Spleen (tissue), 11 donors: ENCODE measurements at regions not wholly inside any gene's neighbourhood (a gene's known extent, or its start where the extent isn't known, plus 50 kb on each side); places are given as distances from the start of the nearest gene placed in this dataset.

Experiments
- DNase-seq: peaks from one replicate; pipeline ENCODE4 v3.0.0-alpha.2; 2020
- H3K27ac ChIP-seq, 8 donors: fragments of 200-600 bp; sonication (generic) in 7 of 8; 1 replicate in 4 of 8; 2 replicates in 4 of 8; pipeline versions ENCODE4 v1.5.0 to v1.8.0; 2016 to 2021; ENCODE audit warnings: inconsistent platforms in 4 of 8, mild to moderate bottlenecking in 4 of 8, moderate library complexity in 1 of 8
- H3K27me3 ChIP-seq, 7 donors: fragments of 200-600 bp; sonication (generic) in 6 of 7; replicated peaks in 1 of 7; 1 replicate in 4 of 7; 2 replicates in 3 of 7; pipeline versions ENCODE4 v1.5.0 to v1.8.0; 2016 to 2021; ENCODE audit warnings: inconsistent platforms in 3 of 7, mild to moderate bottlenecking in 1 of 7
- H3K36me3 ChIP-seq, 6 donors: fragments of 200-600 bp; sonication (generic) in 5 of 6; 1 replicate in 4 of 6; 2 replicates in 2 of 6; pipeline versions ENCODE4 v1.5.0 to v1.8.0; 2016 to 2021; ENCODE audit warnings: inconsistent platforms in 2 of 6
- H3K4me1 ChIP-seq, 6 donors: fragments of 200-600 bp; sonication (generic) in 5 of 6; 1 replicate in 3 of 6; 2 replicates in 3 of 6; pipeline versions ENCODE4 v1.5.0 to v1.8.0; 2016 to 2021; ENCODE audit warnings: inconsistent platforms in 3 of 6
- H3K4me3 ChIP-seq, 8 donors: fragments of 200-600 bp; sonication (generic) in 7 of 8; 1 replicate in 4 of 8; 2 replicates in 4 of 8; pipeline versions ENCODE4 v1.5.0 to v1.8.0; 2016 to 2021; ENCODE audit warnings: inconsistent platforms in 4 of 8, mild to moderate bottlenecking in 4 of 8, moderate library complexity in 2 of 8
- H3K9me3 ChIP-seq, 8 donors: fragments of 200-600 bp; sonication (generic) in 7 of 8; 1 replicate in 4 of 8; 2 replicates in 4 of 8; pipeline versions ENCODE4 v1.5.0 to v1.8.0; 2016 to 2021; ENCODE audit warnings: inconsistent platforms in 4 of 8
- POLR2A ChIP-seq, 3 donors: fragments of 450-650 bp; IDR thresholded peaks; one replicate each; pipeline ENCODE4 v1.5.1; 2017; ENCODE audit warnings: antibody characterized with exemption in 3 of 3, mild to moderate bottlenecking in 1 of 3
- POLR2AphosphoS5 ChIP-seq, 3 donors: sonication (generic); formaldehyde crosslinking; IDR thresholded peaks; one replicate each; pipeline ENCODE4 v1.5.1; 2017; ENCODE audit warnings: antibody characterized with exemption in 3 of 3
- whole genome bisulfite sequencing, 5 donors: extraction: QIAGEN DNeasy Blood & Tissue Kit in 3 of 5; methylation state at CpG; one replicate each; pipeline versions ENCODE4 v1.1.5 to v1.1.7; 2013 to 2018; 5-methylcytosine and 5-hydroxymethylcytosine counted together
- intact Hi-C: fragments of 100-400 bp; cut with DNase I; formaldehyde crosslinking; loops from one replicate; pipeline ENCODE4 v1.15.0; 2023; ENCODE audit warnings: low total_unique reads
- TF ChIP-seq, protein P1 (sequence below), 11 experiments: fragments of 200-600 bp in 7 of 11; fragments of 450-650 bp in 4 of 11; sonication (generic) in 4 of 11; IDR thresholded peaks in 8 of 11; conservative IDR thresholded peaks in 3 of 11; 1 replicate in 7 of 11; 2 replicates in 4 of 11; pipeline versions ENCODE4 v1.4.0 to v1.8.0; 2016 to 2021; ENCODE audit warnings: antibody characterized with exemption in 11 of 11, inconsistent platforms in 4 of 11, mild to moderate bottlenecking in 1 of 11
- donor health status: healthy with polysubstance abuse.
- donor health status: DM: no; HTN: no; CAD: no; lungs with moderate emphysema.
- donor health status: DM: no; HTN: no; CAD: no.
- donor health status: Bipolar disorder and iron deficiency.
- donor health status: healthy.
- donor health status: DM: no; HTN: no; CAD: no.
- donor health status: DM: yes; HTN: yes; CAD: no.

DNA sequence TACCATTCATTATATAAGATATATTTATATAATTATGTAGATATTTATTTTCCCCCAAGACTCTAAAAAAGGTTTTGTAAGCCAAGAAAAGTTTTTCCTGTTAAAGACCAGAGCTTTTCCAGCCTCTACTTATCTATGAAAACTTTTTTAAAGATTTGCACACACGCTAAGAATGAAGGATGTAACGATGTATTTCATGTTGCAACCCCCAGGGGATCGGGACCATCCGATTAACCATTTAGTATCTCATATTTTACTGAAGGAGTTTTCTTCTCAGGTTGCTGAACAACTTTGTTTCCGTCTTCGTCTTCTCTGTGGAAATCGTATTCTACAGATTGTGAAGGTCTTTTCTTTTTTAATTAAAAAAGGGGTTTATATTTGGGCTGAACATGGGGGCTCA is 70.0 kb upstream of the SASH1 start:
- no peak for DNase-seq
- H3K27ac ChIP-seq: no peak overlapping the region
- no peak for TF ChIP-seq POLR2AphosphoS5 (IDR thresholded peaks at IDR 0.05)
- TF ChIP-seq POLR2A (IDR thresholded peaks at IDR 0.05): no peak
- TF ChIP-seq, protein P1, sequence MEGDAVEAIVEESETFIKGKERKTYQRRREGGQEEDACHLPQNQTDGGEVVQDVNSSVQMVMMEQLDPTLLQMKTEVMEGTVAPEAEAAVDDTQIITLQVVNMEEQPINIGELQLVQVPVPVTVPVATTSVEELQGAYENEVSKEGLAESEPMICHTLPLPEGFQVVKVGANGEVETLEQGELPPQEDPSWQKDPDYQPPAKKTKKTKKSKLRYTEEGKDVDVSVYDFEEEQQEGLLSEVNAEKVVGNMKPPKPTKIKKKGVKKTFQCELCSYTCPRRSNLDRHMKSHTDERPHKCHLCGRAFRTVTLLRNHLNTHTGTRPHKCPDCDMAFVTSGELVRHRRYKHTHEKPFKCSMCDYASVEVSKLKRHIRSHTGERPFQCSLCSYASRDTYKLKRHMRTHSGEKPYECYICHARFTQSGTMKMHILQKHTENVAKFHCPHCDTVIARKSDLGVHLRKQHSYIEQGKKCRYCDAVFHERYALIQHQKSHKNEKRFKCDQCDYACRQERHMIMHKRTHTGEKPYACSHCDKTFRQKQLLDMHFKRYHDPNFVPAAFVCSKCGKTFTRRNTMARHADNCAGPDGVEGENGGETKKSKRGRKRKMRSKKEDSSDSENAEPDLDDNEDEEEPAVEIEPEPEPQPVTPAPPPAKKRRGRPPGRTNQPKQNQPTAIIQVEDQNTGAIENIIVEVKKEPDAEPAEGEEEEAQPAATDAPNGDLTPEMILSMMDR (IDR thresholded peaks at IDR 0.05 in 8 of 11, conservative IDR thresholded peaks at IDR 0.05 in 3 of 11): no peak
- no peaks in the 10 kb centered on the region for H3K36me3 ChIP-seq
- H3K4me1 ChIP-seq: no peaks in the 10 kb centered on the region
- H3K9me3 ChIP-seq: no peaks in the 10 kb centered on the region
- H3K27me3 ChIP-seq: no peaks in the 10 kb centered on the region
- WGBS, 5 donors: 79 to 93% (median 86%) methylated on average over 7 of the region's 7 CpGs
- intact Hi-C loops: no loop called here
- no peak overlapping the region for H3K4me3 ChIP-seq

DNA sequence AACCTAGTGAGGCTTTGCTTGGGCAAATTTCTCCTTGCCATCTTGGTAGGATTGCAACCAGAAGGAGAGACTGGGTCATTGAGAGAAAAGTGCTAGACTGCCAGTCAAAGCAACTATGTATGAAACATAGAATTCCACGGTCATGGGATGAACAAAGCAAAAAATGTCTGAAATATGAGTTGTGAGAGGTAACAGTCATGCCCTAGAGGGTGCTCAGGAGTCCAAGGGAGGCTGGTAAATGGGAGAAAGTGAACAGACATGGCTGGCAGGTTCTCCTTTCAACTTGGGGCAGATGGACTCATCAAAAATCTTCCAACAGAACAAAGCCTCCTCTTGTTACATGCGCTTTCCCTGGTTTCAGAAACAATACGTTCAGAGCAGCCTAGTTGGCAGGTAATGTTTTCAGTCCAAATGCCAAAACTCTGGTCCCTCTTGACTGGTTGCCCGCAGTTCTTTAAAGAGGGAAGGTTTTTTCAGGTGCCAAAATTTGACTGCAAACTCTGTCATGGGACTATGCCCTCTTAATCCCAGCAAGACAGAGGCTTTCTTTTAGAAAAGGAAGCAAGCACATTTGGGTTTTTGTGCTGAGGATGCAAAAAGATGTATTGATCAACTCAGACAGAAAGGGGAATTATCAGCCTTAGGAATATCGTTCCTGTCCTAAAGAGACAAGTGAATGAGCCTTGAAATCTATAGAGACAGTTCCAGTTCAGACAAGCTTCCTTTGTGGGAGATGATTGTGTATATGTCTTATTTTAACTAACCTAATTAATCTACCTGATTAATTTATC is 68.5 kb upstream of the SASH1 start:
- 85 to 92% (median 86%) methylated on average over 5 of the region's 5 CpGs for WGBS, 5 donors
- no peak for TF ChIP-seq POLR2A (IDR thresholded peaks at IDR 0.05)

DNA sequence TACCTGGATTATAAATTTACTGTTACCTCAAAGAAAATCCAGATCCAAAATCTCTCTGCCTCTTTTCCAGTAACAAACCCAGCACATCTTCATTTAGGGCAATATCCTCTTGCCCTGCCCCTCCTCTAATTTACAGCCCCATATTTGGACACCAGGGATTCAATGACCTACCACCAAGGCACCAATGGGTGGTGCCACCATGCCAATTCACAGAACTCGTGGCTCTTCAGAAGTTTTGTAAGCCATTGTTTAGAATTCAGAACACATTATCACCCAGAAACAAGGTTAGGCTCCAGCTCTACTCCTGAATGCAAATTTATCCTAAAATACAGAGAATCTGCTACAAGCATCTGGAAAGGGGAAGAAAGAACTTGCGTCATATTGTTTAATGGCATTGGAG is 67.8 kb upstream of the SASH1 start:
- no peaks in the 10 kb centered on the region for H3K36me3 ChIP-seq
- no peak for DNase-seq
- 73 to 78% (median 76%) methylated on average over 2 of the region's 2 CpGs for WGBS, 5 donors
- TF ChIP-seq, protein P1 (IDR thresholded peaks at IDR 0.05 in 8 of 11, conservative IDR thresholded peaks at IDR 0.05 in 3 of 11): no peak
- TF ChIP-seq POLR2AphosphoS5 (IDR thresholded peaks at IDR 0.05) (no peak), POLR2A (IDR thresholded peaks at IDR 0.05) (no peak)
- intact Hi-C loops: no loop called here
- no peak overlapping the region for H3K27ac ChIP-seq
- no peaks in the 10 kb centered on the region for H3K4me1 ChIP-seq
- H3K9me3 ChIP-seq: no peaks in the 10 kb centered on the region
- H3K4me3 ChIP-seq: no peak overlapping the region
- H3K27me3 ChIP-seq: no peaks in the 10 kb centered on the region

More for the DNA sequence above, 68.5 kb upstream of the SASH1 start:
- no peak overlapping the region for H3K4me3 ChIP-seq
- H3K27ac ChIP-seq: no peak overlapping the region
- H3K27me3 ChIP-seq: no peaks in the 10 kb centered on the region
- no peaks in the 10 kb centered on the region for H3K9me3 ChIP-seq
- no peaks in the 10 kb centered on the region for H3K36me3 ChIP-seq
- no peak for DNase-seq
- intact Hi-C loops: no loop called here
- H3K4me1 ChIP-seq: no peaks in the 10 kb centered on the region

DNA sequence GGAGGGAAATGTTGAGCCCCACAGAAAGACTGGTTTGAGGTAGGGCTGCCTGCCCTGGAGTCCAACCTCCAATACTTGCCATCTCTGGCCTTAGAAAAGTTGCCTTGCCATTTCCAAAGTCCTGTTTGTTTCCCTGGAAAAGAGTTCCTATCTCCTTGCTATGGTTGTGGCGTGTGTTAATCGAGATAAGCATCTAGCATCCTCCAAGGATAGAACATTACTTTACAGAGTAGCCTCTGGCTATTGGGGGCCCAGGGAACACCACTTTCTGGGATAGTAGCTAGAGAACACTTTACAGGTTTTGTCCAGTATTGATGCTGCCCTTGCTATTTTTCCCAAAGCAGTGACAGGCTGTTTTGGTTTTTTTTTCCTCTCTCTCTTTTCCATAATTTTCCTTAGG is 57.4 kb upstream of the SASH1 start:
- Histone ChIP-seq H3K9me3 (no peaks in the 10 kb centered on the region), H3K36me3 (no peaks in the 10 kb centered on the region), H3K27me3 (no peaks in the 10 kb centered on the region), H3K4me1 (no peaks in the 10 kb centered on the region), H3K4me3 (no peak overlapping the region), H3K27ac (no peak overlapping the region)
- intact Hi-C loops: no loop called here
- TF ChIP-seq, protein P1 (IDR thresholded peaks at IDR 0.05 in 8 of 11, conservative IDR thresholded peaks at IDR 0.05 in 3 of 11): no peak
- no peak for TF ChIP-seq POLR2AphosphoS5 (IDR thresholded peaks at IDR 0.05)
- no peak for TF ChIP-seq POLR2A (IDR thresholded peaks at IDR 0.05)
- DNase-seq: no peak
- 77 to 90% (median 81%) methylated on average over 2 of the region's 2 CpGs for WGBS, 5 donors
